Right lobe of liver (tissue), 4 donors: ENCODE measurements at regions not wholly inside any gene's neighbourhood (a gene's known extent, or its start where the extent isn't known, plus 50 kb on each side); places are given as distances from the start of the nearest gene placed in this dataset.

Source experiments
- POLR2A ChIP-seq: fragments of 450-650 bp; IDR thresholded peaks from one replicate; pipeline ENCODE4 v1.6.1; 2017; ENCODE audit warnings: antibody characterized with exemption, mild to moderate bottlenecking
- TF ChIP-seq, protein P1 (sequence below), 4 donors: fragments of 200-600 bp in 3 of 4; fragments of 450-650 bp in 1 of 4; IDR thresholded peaks; one replicate each; pipeline versions ENCODE4 v1.5.1 to v1.8.0; 2016 to 2022; ENCODE audit warnings: antibody characterized with exemption in 4 of 4, mild to moderate bottlenecking in 2 of 4
- donor health status: DM: no; HTN: no; CAD: no.
- donor health status: DM: no; HTN: no; CAD: no.
- donor health status: DM: no; HTN: yes; CAD: no.

DNA sequence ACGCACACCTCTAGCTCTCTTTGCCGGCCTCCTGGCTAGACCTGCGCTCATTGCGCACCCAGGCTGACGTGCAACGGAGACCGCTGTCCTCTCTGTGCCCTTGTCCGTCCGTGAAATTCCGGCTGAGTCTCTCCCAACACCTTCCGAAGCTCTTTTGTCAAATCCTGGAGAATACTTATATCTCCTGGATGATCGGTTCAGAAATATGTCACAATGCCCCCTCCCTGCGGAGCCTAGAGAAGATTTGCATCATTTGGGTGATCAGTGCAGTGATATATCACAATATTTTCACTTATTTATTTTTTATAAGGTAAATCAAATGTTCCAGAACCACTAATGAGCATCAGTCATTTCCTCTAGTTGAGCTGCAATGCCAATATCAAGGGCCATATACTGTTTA lies 1366.9 kb upstream of the USP9Y start:
- TF ChIP-seq, protein P1, sequence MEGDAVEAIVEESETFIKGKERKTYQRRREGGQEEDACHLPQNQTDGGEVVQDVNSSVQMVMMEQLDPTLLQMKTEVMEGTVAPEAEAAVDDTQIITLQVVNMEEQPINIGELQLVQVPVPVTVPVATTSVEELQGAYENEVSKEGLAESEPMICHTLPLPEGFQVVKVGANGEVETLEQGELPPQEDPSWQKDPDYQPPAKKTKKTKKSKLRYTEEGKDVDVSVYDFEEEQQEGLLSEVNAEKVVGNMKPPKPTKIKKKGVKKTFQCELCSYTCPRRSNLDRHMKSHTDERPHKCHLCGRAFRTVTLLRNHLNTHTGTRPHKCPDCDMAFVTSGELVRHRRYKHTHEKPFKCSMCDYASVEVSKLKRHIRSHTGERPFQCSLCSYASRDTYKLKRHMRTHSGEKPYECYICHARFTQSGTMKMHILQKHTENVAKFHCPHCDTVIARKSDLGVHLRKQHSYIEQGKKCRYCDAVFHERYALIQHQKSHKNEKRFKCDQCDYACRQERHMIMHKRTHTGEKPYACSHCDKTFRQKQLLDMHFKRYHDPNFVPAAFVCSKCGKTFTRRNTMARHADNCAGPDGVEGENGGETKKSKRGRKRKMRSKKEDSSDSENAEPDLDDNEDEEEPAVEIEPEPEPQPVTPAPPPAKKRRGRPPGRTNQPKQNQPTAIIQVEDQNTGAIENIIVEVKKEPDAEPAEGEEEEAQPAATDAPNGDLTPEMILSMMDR (IDR thresholded peaks at IDR 0.05) = no peak
- no peak for TF ChIP-seq POLR2A
